ENCODE measurements at regions not wholly inside any gene's neighbourhood (a gene's known extent, or its start where the extent isn't known, plus 50 kb on each side); places are given as distances from the start of the nearest gene placed in this dataset.

DNA sequence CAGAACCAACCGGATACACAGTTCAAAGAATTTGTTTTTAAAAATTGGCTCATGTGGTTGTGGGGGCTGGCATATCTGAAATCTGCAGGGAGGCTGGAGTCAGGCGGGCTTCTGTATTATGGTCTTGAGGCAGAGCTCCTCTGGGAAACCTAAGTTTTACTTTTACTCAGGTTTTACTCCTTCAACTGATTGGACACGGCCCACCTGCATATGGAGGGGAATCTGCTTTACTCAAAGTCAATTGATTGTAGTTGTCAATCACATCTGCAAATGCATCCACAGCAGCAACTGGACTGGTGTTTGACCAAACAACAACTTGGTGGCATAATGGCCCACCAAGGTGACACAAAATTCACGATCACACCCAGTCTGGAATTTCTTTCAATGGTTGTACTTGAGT is 103.4 kb downstream of the ERMARD start:
- no peak overlapping the region for H3K4me3 ChIP-seq (ENCODE audit: low read depth, low read length)
- TF ChIP-seq, protein P1, sequence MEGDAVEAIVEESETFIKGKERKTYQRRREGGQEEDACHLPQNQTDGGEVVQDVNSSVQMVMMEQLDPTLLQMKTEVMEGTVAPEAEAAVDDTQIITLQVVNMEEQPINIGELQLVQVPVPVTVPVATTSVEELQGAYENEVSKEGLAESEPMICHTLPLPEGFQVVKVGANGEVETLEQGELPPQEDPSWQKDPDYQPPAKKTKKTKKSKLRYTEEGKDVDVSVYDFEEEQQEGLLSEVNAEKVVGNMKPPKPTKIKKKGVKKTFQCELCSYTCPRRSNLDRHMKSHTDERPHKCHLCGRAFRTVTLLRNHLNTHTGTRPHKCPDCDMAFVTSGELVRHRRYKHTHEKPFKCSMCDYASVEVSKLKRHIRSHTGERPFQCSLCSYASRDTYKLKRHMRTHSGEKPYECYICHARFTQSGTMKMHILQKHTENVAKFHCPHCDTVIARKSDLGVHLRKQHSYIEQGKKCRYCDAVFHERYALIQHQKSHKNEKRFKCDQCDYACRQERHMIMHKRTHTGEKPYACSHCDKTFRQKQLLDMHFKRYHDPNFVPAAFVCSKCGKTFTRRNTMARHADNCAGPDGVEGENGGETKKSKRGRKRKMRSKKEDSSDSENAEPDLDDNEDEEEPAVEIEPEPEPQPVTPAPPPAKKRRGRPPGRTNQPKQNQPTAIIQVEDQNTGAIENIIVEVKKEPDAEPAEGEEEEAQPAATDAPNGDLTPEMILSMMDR (conservative IDR thresholded peaks at IDR 0.05; ENCODE audit: low read depth, low read length) = no peak
- no peak for DNase-seq (ENCODE audit: low read depth)

DNA sequence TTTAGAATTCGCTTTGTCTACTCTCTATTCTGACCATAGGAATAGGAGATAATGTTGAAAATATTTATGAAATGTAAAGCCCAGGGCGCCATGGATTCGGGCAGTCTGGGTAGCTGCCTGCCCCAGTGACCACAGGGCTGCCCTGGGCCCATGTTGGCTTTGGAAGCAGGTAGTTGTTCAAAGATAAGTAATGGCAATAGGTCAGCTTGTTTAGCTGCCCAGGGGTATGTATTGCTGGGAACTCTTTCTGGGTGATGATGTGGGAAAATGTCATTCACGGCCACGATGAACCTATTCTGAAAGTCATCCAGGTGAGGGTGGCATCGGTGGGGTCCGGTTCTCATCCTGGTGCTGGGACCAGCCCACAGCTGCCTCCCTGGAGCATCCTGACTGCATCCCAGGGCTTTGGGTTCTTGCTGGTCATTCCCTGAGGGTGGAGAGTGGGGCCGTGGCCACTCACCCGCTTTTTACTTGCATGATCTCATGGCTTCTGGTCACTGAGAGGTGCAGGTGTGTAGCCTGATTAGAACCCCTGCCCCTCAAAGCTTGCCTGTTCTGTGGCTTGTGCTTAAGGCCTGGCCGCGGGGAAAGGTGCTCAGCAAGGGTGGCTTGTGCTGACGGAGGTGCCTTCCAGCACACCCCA is 102.8 kb downstream of the ERMARD start:
- no peak overlapping the region for H3K4me3 ChIP-seq (ENCODE audit: low read depth, low read length)
- TF ChIP-seq, protein P1 (conservative IDR thresholded peaks at IDR 0.05; ENCODE audit: low read depth, low read length) = no peak
- no peak for DNase-seq (ENCODE audit: low read depth)

DNA sequence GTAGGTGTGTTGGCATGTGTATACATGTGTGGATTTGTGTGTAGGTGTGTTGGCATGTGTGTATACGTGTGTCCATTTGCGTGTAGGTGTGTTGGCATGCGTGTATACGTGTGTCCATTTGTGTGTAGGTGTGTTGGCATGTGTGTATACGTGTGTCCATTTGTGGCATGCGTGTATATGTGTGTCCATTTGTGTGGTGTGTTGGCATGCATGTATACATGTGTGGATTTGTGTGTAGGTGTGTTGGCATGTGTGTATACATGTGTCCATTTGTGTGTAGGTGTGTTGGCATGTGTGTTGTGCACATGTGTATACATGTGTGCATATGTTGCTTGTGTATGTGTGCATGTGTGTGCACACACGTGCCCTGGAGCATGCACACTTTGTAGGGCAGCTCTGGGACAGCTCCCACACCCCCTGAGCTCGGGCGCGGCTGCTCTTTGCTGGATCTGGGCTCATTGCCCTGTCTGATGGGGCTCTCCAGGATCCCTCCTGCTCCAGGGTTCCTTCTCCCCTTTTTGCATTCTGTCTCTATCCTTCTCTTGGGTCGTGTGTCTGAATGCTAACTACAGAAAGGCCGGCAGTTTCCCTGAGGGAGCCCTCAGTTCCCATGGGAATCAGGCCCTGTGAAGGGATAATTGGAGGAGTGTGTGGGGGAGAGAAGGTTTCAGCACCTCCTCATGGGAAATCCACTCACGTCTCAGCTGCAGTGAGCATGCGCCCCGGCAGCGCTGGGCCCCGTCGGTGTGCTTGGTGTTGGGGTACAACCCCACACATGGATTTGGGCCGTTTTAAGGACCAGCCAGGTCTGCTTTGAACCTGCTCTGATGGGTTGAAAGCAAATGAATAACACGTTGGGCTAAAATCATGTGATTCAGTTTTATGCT is 102.0 kb downstream of the ERMARD start:
- DNase-seq (ENCODE audit: low read depth) = no peak
- TF ChIP-seq, protein P1 (conservative IDR thresholded peaks at IDR 0.05; ENCODE audit: low read depth, low read length) = no peak
- H3K4me3 ChIP-seq (ENCODE audit: low read depth, low read length) = no peak overlapping the region

DNA sequence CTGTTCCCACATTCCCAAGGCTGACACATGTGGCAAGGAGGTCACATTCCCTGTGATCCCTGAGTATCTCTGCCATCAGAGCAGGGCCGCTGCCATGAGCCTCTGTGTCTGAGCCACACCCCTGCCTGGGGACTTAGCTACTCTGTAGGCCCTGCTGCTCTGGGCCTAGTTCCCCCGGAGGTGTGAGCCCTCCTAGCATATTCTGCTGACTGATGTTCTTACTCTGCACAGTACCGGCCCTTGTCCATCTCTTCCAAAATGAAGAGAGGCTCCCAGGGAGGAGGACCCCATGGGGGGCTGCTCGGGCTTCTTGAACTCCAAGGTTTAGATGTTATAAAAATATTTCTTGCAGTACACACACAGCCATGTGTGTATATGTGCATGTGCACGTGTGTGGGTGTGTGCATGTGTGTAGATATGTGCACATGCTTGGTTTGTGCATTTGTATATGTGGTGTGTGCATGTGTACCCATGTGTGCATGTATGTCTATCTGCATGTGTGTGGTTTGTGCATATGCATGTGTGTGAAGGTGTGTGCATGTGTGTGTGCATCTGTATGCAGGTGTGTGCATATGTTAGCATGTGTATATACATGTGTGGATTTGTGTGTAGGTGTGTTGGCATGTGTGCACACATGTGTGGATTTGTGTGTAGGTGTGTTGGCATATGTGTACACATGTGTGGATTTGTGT is 101.2 kb downstream of the ERMARD start:
- no peak for DNase-seq (ENCODE audit: low read depth)
- no peak overlapping the region for H3K4me3 ChIP-seq (ENCODE audit: low read depth, low read length)
- TF ChIP-seq, protein P1 (conservative IDR thresholded peaks at IDR 0.05; ENCODE audit: low read depth, low read length) = no peak

DNA sequence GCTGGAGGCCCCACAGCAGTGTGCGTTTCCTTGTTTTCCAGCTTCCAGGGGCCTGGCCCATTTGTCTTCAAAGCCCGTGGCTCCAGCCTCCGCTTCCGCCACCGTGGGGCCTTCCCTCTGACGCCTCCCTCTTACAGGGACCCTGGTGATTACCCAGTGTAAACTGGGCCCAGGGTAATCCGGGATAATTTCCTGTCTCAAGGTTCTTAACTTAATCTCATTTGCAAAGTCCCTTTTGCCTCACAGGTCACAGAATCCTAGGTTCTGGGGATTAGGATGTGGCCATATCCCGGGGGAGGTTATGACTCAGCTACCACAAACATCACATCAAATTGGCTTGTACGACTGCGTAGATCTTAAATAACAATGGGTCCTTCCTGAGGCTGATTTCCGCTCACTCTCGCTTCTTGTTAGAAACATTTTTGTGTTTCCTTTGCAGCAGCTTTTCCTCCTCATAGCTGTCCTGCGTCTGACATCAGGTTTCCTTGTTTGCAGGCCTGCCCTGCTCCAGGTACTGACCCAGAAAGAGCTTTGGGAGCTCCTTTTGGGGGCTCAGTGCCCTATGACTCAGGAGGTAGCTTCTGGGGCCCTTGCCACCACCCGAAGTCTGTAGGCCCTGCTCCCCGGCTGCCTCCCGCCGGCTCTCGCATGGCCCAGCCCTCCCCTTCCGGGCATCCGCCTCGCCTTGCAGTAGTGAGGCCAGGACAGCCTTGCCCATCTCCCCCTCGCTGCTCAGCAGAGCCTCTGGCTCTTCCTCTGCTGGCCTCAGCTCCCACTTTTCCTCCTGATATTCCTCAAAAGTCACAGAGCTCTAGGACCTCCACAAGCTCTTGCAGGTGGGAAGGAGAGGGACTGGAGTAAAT is 100.5 kb downstream of the ERMARD start:
- TF ChIP-seq, protein P1 (conservative IDR thresholded peaks at IDR 0.05; ENCODE audit: low read depth, low read length) = no peak
- peak; percentile 25 for DNase-seq (ENCODE audit: low read depth)
- no peak overlapping the region for H3K4me3 ChIP-seq (ENCODE audit: low read depth, low read length)

DNA sequence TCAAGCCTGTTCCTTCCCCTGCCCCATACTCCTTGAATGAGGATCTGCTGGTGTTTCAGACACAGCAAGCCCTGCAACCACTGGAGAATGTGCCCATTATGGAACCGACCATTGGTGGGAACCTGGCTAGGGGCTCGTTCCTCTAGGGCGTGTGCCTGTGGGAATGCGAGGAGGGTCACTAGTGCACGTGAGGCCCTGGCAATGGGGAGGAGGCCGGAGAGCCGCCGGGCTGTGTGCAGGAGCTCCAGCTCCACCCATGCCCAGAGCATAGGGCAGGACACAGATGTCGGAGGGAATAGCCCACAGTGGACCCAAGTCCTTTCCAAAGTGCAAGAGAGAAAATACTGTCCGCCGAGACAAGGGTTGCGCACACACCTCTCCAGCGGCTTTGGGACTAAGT is 99.3 kb downstream of the ERMARD start:
- TF ChIP-seq, protein P1 (conservative IDR thresholded peaks at IDR 0.05; ENCODE audit: low read depth, low read length) = no peak
- no peak for DNase-seq (ENCODE audit: low read depth)
- no peak overlapping the region for H3K4me3 ChIP-seq (ENCODE audit: low read depth, low read length)
